Neural crest cell (in vitro differentiated cells): ENCODE measurements at regions not wholly inside any gene's neighbourhood (a gene's known extent, or its start where the extent isn't known, plus 50 kb on each side); places are given as distances from the start of the nearest gene placed in this dataset.
"Not testable (repeated sequence)": the region's sequence is repeated elsewhere in the genome, so short reads cannot be mapped to it uniquely, and the experiment has no call there.

Experiments used
- DNase-seq: peaks from one replicate; pipeline ENCODE4 v3.0.0; 2021; ENCODE audit warnings: low read depth, mixed read lengths, low spot score
- H3K27ac Mint-ChIP-seq: one replicate; pipeline ENCODE4 v1.8.0; 2021; ENCODE audit warnings: mild to moderate bottlenecking, mixed read lengths; ENCODE audit not compliant: unreplicated experiment
- H3K27me3 Mint-ChIP-seq: 2 replicates; pipeline ENCODE4 v1.8.0; 2021; ENCODE audit warnings: low read depth, mild to moderate bottlenecking, mixed read lengths
- H3K36me3 Mint-ChIP-seq: 2 replicates; pipeline ENCODE4 v1.8.0; 2021; ENCODE audit warnings: low read depth, mild to moderate bottlenecking, mixed read lengths
- H3K4me1 Mint-ChIP-seq: 2 replicates; pipeline ENCODE4 v1.8.0; 2021; ENCODE audit warnings: mixed read lengths
- H3K4me3 Mint-ChIP-seq: one replicate; pipeline ENCODE4 v1.8.0; 2021; ENCODE audit warnings: mild to moderate bottlenecking, mixed read lengths
- H3K9me3 Mint-ChIP-seq: 2 replicates; pipeline ENCODE4 v1.8.0; 2021; ENCODE audit warnings: mixed read lengths
- TF ChIP-seq, protein P1 (sequence below): fragments of 200-600 bp; sonication (generic); conservative IDR thresholded peaks from 2 replicates; pipeline ENCODE4 v1.5.0; 2021; ENCODE audit warnings: antibody characterized with exemption, mild to moderate bottlenecking

DNA sequence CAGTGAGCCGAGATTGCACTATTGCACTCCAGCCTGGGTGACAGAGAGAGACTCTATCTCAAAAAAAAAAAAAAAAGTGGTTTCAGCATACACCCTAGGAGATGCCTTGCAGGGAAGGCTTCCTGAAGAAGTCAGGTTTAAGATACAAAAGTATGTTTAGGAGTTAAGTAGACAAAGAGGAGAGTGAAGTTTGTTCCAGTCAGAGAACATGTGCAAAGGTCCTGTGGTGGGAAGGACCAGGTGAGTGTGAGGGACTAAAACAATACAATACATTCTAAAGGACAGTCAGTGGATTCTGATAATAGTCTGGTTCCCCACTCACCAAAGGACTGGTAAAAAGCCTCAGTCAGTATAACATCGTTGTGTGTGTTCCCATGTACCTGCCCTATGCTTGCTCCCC, 299.3 kb downstream of the HIVEP2 start:
- no peaks in the 10 kb centered on the region for H3K36me3 Mint-ChIP-seq
- peaks cover 8% of the 10 kb centered on the region for H3K4me1 Mint-ChIP-seq
- peaks cover 10% of the 10 kb centered on the region for H3K27me3 Mint-ChIP-seq
- TF ChIP-seq, protein P1, sequence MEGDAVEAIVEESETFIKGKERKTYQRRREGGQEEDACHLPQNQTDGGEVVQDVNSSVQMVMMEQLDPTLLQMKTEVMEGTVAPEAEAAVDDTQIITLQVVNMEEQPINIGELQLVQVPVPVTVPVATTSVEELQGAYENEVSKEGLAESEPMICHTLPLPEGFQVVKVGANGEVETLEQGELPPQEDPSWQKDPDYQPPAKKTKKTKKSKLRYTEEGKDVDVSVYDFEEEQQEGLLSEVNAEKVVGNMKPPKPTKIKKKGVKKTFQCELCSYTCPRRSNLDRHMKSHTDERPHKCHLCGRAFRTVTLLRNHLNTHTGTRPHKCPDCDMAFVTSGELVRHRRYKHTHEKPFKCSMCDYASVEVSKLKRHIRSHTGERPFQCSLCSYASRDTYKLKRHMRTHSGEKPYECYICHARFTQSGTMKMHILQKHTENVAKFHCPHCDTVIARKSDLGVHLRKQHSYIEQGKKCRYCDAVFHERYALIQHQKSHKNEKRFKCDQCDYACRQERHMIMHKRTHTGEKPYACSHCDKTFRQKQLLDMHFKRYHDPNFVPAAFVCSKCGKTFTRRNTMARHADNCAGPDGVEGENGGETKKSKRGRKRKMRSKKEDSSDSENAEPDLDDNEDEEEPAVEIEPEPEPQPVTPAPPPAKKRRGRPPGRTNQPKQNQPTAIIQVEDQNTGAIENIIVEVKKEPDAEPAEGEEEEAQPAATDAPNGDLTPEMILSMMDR, result no peak
- no peak overlapping the region for H3K4me3 Mint-ChIP-seq
- no peaks in the 10 kb centered on the region for H3K9me3 Mint-ChIP-seq
- H3K27ac Mint-ChIP-seq, result no peak overlapping the region
- no peak for DNase-seq

GRCh38 chr6:142647449-142648035, 297.4 kb downstream of the HIVEP2 start:
- no peaks in the 10 kb centered on the region for H3K9me3 Mint-ChIP-seq
- no peak for DNase-seq
- peaks cover 8% of the 10 kb centered on the region for H3K4me1 Mint-ChIP-seq
- no peak overlapping the region for H3K27ac Mint-ChIP-seq
- TF ChIP-seq, protein P1, result no peak
- H3K36me3 Mint-ChIP-seq, result no peaks in the 10 kb centered on the region
- peaks cover 10% of the 10 kb centered on the region for H3K27me3 Mint-ChIP-seq
- no peak overlapping the region for H3K4me3 Mint-ChIP-seq

GRCh38 chr6:142648036-142648451, 296.9 kb downstream of the HIVEP2 start:
- peaks cover 12% of the 10 kb centered on the region for H3K4me1 Mint-ChIP-seq
- no peak for DNase-seq
- H3K27me3 Mint-ChIP-seq, result peaks cover 10% of the 10 kb centered on the region
- no peak overlapping the region for H3K4me3 Mint-ChIP-seq
- H3K27ac Mint-ChIP-seq, result no peak overlapping the region
- TF ChIP-seq, protein P1, result no peak
- no peaks in the 10 kb centered on the region for H3K9me3 Mint-ChIP-seq
- H3K36me3 Mint-ChIP-seq, result no peaks in the 10 kb centered on the region

DNA sequence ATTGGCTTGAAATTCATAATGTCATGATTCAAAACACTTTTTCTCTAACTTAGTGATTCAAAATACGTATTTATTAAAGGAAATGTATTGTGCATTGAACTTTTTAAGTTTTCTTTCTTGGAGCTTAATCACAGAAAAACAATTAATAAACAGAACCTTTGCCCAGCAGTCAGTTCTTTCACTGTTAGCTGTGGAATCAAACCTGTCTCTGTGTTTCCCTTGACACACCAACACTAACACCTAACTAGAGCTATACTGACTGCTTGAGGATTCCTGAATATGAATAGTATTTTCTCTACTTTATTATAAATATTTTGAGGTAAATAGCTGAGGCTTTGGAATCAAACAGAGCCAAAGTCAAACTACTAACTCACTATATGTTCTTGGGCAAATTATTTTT, 296.4 kb downstream of the HIVEP2 start:
- TF ChIP-seq, protein P1, result no peak
- Mint-ChIP-seq H3K27ac (no peak overlapping the region), H3K4me3 (no peak overlapping the region), H3K4me1 (peaks cover 14% of the 10 kb centered on the region), H3K9me3 (no peaks in the 10 kb centered on the region), H3K27me3 (peaks cover 10% of the 10 kb centered on the region), H3K36me3 (no peaks in the 10 kb centered on the region)
- no peak for DNase-seq

DNA sequence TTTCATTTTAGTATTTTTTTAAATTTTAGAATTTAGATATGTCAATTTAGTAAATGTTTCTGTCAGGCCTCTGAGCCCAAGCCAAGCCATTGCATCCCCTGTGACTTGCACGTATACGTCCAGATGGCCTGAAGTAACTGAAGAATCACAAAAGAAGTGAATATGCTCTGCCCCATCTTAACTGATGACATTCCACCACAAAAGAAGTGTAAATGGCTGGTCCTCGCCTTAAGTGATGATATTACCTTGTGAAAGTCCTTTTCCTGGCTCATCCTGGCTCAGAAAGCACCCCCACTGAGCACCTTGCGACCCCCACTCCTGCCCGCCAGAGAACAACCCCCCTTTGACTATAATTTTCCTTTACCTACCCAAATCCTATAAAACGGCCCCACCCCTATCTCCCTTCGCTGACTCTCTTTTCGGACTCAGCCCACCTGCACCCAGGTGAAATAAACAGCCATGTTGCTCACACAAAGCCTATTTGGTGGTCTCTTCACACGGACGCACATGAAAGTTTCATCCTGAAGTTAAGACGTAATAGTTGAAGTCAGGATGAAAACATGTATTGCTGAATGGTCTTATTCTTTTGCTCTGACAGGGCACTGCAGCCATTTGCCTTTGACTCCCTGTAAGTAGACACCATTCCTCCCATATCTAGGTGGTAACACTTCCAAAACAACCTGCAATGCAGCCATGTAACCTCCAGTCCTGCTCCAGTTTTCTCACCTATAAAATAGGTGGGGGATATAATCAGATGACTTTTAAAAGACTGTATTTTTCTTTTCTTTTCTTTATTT, 295.3 kb downstream of the HIVEP2 start:
- not testable (repeated sequence) for H3K9me3 Mint-ChIP-seq, H3K27me3 Mint-ChIP-seq, DNase-seq, H3K36me3 Mint-ChIP-seq, H3K4me3 Mint-ChIP-seq, H3K27ac Mint-ChIP-seq
- peaks cover 21% of the 10 kb centered on the region for H3K4me1 Mint-ChIP-seq

GRCh38 chr6:142651384-142651783, 293.6 kb downstream of the HIVEP2 start:
- Mint-ChIP-seq H3K27ac (no peak overlapping the region), H3K4me1 (peaks cover 21% of the 10 kb centered on the region)
- TF ChIP-seq, protein P1, result no peak

More at GRCh38 chr6:142651384-142651783, 293.6 kb downstream of the HIVEP2 start:
- Mint-ChIP-seq H3K36me3 (no peaks in the 10 kb centered on the region), H3K4me3 (no peak overlapping the region), H3K9me3 (no peaks in the 10 kb centered on the region), H3K27me3 (peaks cover 10% of the 10 kb centered on the region)
- no peak for DNase-seq
